K562 (cell line): ENCODE measurements at regions not wholly inside any gene's neighbourhood (a gene's known extent, or its start where the extent isn't known, plus 50 kb on each side); places are given as distances from the start of the nearest gene placed in this dataset.

Source experiments
- EZH2 ChIP-seq: IDR thresholded peaks from 2 replicates; pipeline ENCODE4 v1.6.1; 2012; ENCODE audit warnings: low read depth, mild to moderate bottlenecking, inconsistent platforms, low read length, borderline replicate concordance
- MXI1 ChIP-seq: IDR thresholded peaks from 2 replicates; pipeline ENCODE4 v1.6.1; 2011; ENCODE audit warnings: low read depth, mild to moderate bottlenecking, improper control_type of control experiment, low read length

DNA sequence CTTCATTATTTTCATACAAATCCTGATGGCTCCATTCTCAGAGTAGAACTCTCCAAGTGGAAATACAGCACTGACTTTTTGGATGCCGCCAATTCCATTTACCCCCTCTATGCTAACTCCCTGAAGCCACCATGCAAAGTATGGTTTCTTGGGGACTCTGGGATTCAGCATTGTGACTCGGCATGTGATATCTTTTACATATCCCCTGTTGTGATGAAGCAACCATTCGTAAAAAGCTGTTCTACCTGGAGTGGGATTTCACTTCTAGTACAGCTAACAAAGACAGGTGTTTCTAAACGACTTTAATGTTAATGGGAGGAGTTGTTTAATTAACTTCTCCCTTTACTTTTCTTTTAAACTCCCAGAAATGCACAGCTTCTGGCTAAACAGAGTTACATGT is 533.5 kb downstream of the RBFOX1 start:
- no peak for TF ChIP-seq MXI1
- TF ChIP-seq EZH2, result no peak
